Endothelial cell of umbilical vein (primary cell): ENCODE measurements at regions not wholly inside any gene's neighbourhood (a gene's known extent, or its start where the extent isn't known, plus 50 kb on each side); places are given as distances from the start of the nearest gene placed in this dataset.

Experiments
- BruUV-seq: library from RNA; stranded (reverse); fragments of 400-500 nt; replicated peaks from 2 replicates; lab custom pipeline; 2021; lab: Mats Ljungman, UMichigan
- CTCF ChIA-PET: fragments of 300-600, 350-600 bp; sonication (Branson Sonifier 250); formaldehyde crosslinking; loops from one replicate; lab custom pipeline; 2021; ENCODE audit warnings: antibody characterized with exemption, inconsistent platforms; lab: Charles Lee
- POLR2A ChIA-PET: fragments of 300-600, 350-600 bp; sonication (Branson Sonifier 250); formaldehyde crosslinking; loops from one replicate; lab custom pipeline; 2021; ENCODE audit warnings: antibody characterized with exemption, inconsistent platforms; lab: Charles Lee
- DNase-seq: peaks from one replicate; pipeline ENCODE4 v3.0.0-alpha.2; 2011; ENCODE audit warnings: low read depth, low spot score
- FAIRE-seq: peaks from 2 replicates; lab custom pipeline; 2011; peaks lifted over from hg19 to GRCh38; lab: Jason Lieb, UNC
- H2AFZ ChIP-seq: 2 replicates; pipeline ENCODE4 v1.6.0; 2012; ENCODE audit warnings: low read depth, low read length, control low read depth, inconsistent platforms
- H3K27ac ChIP-seq: 2 replicates; pipeline ENCODE4 v1.5.1; 2011; ENCODE audit warnings: low read depth, mild to moderate bottlenecking, control low read depth, low read length, moderate library complexity; ENCODE audit not compliant: insufficient read depth
- H3K27me3 ChIP-seq, 2 experiments: 2 replicates each; pipeline versions ENCODE4 v1.6.0 to v1.6.1; 2011; ENCODE audit warnings: low read length in 2 of 2, mixed read lengths in 1 of 2; ENCODE audit not compliant: control insufficient read depth in 2 of 2, insufficient read depth in 2 of 2
- H3K36me3 ChIP-seq, 2 experiments: 2 replicates in 1 of 2; 3 replicates in 1 of 2; pipeline ENCODE4 v1.5.1; 2011; ENCODE audit warnings: low read length in 2 of 2, mild to moderate bottlenecking in 1 of 2, moderate library complexity in 1 of 2; ENCODE audit not compliant: control insufficient read depth in 2 of 2, insufficient read depth in 2 of 2; ENCODE audit errors: extremely low read depth in 1 of 2
- H3K4me1 ChIP-seq: 3 replicates; pipeline ENCODE4 v1.5.1; 2011; ENCODE audit warnings: mild to moderate bottlenecking, low read length; ENCODE audit not compliant: control insufficient read depth, insufficient read depth; ENCODE audit errors: extremely low read depth
- H3K4me2 ChIP-seq: 2 replicates; pipeline ENCODE4 v1.6.1; 2011; ENCODE audit warnings: low read length, control low read depth, mixed read lengths; ENCODE audit not compliant: insufficient read depth
- H3K4me3 ChIP-seq, 3 experiments: fragments of 200-600 bp in 1 of 3; sonication (generic), shearing (Covaris generic) in 1 of 3; replicated peaks in 1 of 3; 2 replicates each; pipeline ENCODE4 v1.5.1; 2011 to 2016; ENCODE audit warnings: control low read depth in 3 of 3, low read length in 3 of 3, mild to moderate bottlenecking in 2 of 3, inconsistent platforms in 1 of 3, low read depth in 1 of 3, moderate library complexity in 1 of 3; ENCODE audit not compliant: insufficient read depth in 1 of 3
- H3K79me2 ChIP-seq: 2 replicates; pipeline ENCODE4 v1.6.0; 2012; ENCODE audit warnings: low read length, inconsistent platforms; ENCODE audit not compliant: control insufficient read depth, insufficient read depth
- H3K9ac ChIP-seq: replicated peaks from 2 replicates; pipeline ENCODE3; 2011; ENCODE audit warnings: low read length, control low read depth; ENCODE audit not compliant: insufficient read depth; ENCODE audit errors: extremely low read depth
- H3K9me1 ChIP-seq: replicated peaks from 3 replicates; pipeline ENCODE4 v1.6.0; 2011; ENCODE audit warnings: mild to moderate bottlenecking, low read length; ENCODE audit not compliant: control insufficient read depth, insufficient read depth; ENCODE audit errors: extremely low read depth
- H3K9me3 ChIP-seq: replicated peaks from 2 replicates; pipeline ENCODE4 v1.5.1; 2012; ENCODE audit warnings: low read length, inconsistent platforms; ENCODE audit not compliant: control insufficient read depth, insufficient read depth
- H4K20me1 ChIP-seq: replicated peaks from 2 replicates; pipeline ENCODE3; 2011; ENCODE audit warnings: mild to moderate bottlenecking, low read length; ENCODE audit not compliant: control insufficient read depth, insufficient read depth; ENCODE audit errors: extremely low read depth
- EZH2 ChIP-seq: IDR thresholded peaks from 2 replicates; pipeline ENCODE4 v1.6.1; 2012; ENCODE audit warnings: borderline replicate concordance, low read depth, mild to moderate bottlenecking, moderate library complexity, low read length, inconsistent platforms; ENCODE audit not compliant: severe bottlenecking
- FOS ChIP-seq: IDR thresholded peaks from 2 replicates; pipeline ENCODE4 v1.6.1; 2011; ENCODE audit warnings: mild to moderate bottlenecking, low read length, moderate library complexity, borderline replicate concordance; ENCODE audit not compliant: insufficient read depth
- GATA2 ChIP-seq: IDR thresholded peaks from 2 replicates; pipeline ENCODE4 v1.7.0; 2011; ENCODE audit warnings: low read depth, mild to moderate bottlenecking, moderate library complexity, mixed read lengths, low read length; ENCODE audit not compliant: insufficient read length, insufficient read depth
- JUN ChIP-seq: IDR thresholded peaks from 2 replicates; pipeline ENCODE4 v1.6.1; 2011; ENCODE audit warnings: borderline replicate concordance, low read depth; ENCODE audit not compliant: insufficient read length, insufficient read depth
- MYC ChIP-seq: IDR thresholded peaks from one replicate; pipeline ENCODE4 v1.6.1; 2011; ENCODE audit warnings: mild to moderate bottlenecking, low read depth, low read length
- POLR2A ChIP-seq: IDR thresholded peaks from 2 replicates; pipeline ENCODE4 v1.6.1; 2012; ENCODE audit warnings: low read depth, mild to moderate bottlenecking, control low read depth, low read length
- POLR2AphosphoS5 ChIP-seq: IDR thresholded peaks from 2 replicates; pipeline ENCODE4 v1.6.1; 2012; ENCODE audit warnings: low read depth, mild to moderate bottlenecking, control low read depth, low read length, moderate library complexity; ENCODE audit not compliant: insufficient read depth
- dilution Hi-C: fragments of 300-500 bp; cut with MboI; formaldehyde crosslinking; loops from one replicate; pipeline ENCODE4 v1.15.0; 2019; ENCODE audit warnings: low sequenced_read_pairs; ENCODE audit not compliant: extremely low pct_ligation_motif_present
- intact Hi-C: fragments of 100-400 bp; cut with micrococcal nuclease; formaldehyde crosslinking; loops from one replicate; pipeline ENCODE4 v1.10.0; 2022
- TF ChIP-seq, protein P1 (sequence below): IDR thresholded peaks from 2 replicates; pipeline ENCODE4 v1.6.1; 2011; ENCODE audit not compliant: insufficient read depth, insufficient read length
- TF ChIP-seq, protein P2 (sequence below), 2 donors: IDR thresholded peaks; 1 replicate in 1 of 2; 2 replicates in 1 of 2; pipeline ENCODE4 v1.5.1; 2011; ENCODE audit warnings: low read length in 2 of 2, mild to moderate bottlenecking in 2 of 2, moderate library complexity in 2 of 2, control low read depth in 1 of 2, inconsistent platforms in 1 of 2, low read depth in 1 of 2; ENCODE audit not compliant: insufficient read depth in 1 of 2; ENCODE audit errors: extremely low read depth in 1 of 2

DNA sequence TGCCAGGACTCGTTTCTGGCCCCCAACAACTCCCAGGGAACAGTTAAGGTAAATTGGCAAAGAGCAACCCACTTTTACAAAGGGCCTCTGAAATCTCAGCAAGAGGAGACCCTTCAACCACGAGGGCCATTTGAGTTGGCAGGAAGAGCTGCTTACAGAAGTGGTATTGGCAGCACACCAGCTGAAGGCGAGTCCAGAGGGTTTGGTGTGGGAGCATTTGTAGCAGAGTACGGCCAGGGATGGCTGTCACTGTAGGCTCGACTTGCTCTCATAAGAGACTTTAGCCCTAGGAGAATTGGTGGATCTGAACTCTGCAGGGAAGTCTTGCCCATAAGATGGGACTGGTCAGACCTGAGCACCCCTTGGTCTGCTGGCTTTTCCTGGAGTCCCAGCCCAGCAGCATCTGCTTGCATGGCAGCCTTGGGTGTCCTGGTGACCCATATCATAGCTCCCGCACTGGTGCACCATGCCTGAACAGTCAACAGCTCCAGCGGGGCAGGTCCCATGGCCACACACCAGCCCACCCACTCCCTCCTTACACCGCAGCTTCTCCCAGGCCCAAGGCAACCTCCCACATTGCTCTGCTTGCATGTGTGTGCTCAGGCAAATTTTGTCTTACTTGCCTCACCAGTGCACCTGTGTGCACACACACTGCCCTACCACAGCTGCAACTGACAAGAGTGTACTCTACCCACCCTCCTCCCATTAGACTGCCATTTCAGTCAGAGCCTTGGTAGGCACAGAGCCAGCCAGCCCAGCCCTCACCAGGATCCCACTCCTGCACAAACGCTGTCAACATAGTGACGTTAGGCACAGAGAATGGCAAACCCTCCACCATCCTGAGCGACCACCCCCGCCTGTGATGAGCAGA, 861.6 kb upstream of the DPPA4 start:
- no peak overlapping the region for H3K27ac ChIP-seq
- H3K4me1 ChIP-seq = no peaks in the 10 kb centered on the region
- no peaks in the 10 kb centered on the region for H3K9me1 ChIP-seq
- intact Hi-C loops = no loop called here
- no peaks in the 10 kb centered on the region for H3K79me2 ChIP-seq
- CTCF ChIA-PET = no interaction called here
- no peaks in the 10 kb centered on the region for H3K27me3 ChIP-seq
- DNase-seq (no peak), FAIRE-seq (no peak)
- H3K9ac ChIP-seq = no peak overlapping the region
- H4K20me1 ChIP-seq = no peaks in the 10 kb centered on the region
- H3K36me3 ChIP-seq = no peaks in the 10 kb centered on the region
- TF ChIP-seq POLR2AphosphoS5 = no peak
- TF ChIP-seq, protein P1, sequence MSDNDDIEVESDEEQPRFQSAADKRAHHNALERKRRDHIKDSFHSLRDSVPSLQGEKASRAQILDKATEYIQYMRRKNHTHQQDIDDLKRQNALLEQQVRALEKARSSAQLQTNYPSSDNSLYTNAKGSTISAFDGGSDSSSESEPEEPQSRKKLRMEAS = no peak
- no peak for TF ChIP-seq POLR2A
- TF ChIP-seq EZH2 = no peak
- TF ChIP-seq MYC = no peak
- TF ChIP-seq FOS = no peak
- TF ChIP-seq, protein P2, sequence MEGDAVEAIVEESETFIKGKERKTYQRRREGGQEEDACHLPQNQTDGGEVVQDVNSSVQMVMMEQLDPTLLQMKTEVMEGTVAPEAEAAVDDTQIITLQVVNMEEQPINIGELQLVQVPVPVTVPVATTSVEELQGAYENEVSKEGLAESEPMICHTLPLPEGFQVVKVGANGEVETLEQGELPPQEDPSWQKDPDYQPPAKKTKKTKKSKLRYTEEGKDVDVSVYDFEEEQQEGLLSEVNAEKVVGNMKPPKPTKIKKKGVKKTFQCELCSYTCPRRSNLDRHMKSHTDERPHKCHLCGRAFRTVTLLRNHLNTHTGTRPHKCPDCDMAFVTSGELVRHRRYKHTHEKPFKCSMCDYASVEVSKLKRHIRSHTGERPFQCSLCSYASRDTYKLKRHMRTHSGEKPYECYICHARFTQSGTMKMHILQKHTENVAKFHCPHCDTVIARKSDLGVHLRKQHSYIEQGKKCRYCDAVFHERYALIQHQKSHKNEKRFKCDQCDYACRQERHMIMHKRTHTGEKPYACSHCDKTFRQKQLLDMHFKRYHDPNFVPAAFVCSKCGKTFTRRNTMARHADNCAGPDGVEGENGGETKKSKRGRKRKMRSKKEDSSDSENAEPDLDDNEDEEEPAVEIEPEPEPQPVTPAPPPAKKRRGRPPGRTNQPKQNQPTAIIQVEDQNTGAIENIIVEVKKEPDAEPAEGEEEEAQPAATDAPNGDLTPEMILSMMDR (IDR thresholded peaks at IDR 0.05; ENCODE audit: extremely low read depth in 1 of 2, insufficient read depth in 1 of 2, low read depth in 1 of 2, low read length in 2 of 2) = no peak
- TF ChIP-seq JUN = no peak
- no peak for TF ChIP-seq GATA2
- H3K9me3 ChIP-seq = peaks cover 3% of the 10 kb centered on the region
- H3K4me3 ChIP-seq = no peak overlapping the region
- POLR2A ChIA-PET = no interaction called here
- H2AFZ ChIP-seq = no peak overlapping the region
- dilution Hi-C loops = no loop called here
- BruUV-seq = no TSS peak
- no peak overlapping the region for H3K4me2 ChIP-seq
